Hematopoietic multipotent progenitor cell treated with erythropoietin and hydrocortisone succinate and interleukin-3 and kit ligand, for 4 days (in vitro differentiated cells): ENCODE measurements at regions not wholly inside any gene's neighbourhood (a gene's known extent, or its start where the extent isn't known, plus 50 kb on each side); places are given as distances from the start of the nearest gene placed in this dataset.

ENCODE experiments used
- DNase-seq: peaks from one replicate; pipeline ENCODE4 v3.0.0-alpha.2; 2015

GRCh38 chr6:106035655-106036054 lies 50.5 kb upstream of the PRDM1 start:
- no peak for DNase-seq

- DNase-seq: no peak
Measured at GRCh38 chr6:106033806-106034205, 52.3 kb upstream of the PRDM1 start.

DNA sequence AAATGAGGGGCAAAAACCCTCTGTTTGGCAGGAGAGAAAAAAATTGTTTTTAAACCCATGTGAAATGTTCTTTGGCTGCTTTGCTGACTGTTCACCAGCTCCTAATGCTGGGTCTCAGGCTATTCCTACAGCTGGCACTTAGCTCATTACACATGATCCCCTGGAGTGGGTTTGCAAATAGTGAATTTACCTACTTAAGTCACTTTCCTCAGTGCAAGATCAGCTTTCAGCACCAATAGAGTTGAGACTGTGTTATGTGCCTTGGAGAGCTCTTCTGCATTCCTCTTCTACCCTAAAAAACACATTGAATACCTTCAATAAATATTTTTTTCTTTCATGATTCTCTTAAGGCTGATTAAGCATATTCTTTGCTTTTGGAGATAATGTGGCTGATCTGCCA lies 58.4 kb upstream of the PRDM1 start:
- DNase-seq: no peak

GRCh38 chr6:106026748-106027715 lies 59.1 kb upstream of the PRDM1 start:
- DNase-seq: peak; percentile 13

DNA sequence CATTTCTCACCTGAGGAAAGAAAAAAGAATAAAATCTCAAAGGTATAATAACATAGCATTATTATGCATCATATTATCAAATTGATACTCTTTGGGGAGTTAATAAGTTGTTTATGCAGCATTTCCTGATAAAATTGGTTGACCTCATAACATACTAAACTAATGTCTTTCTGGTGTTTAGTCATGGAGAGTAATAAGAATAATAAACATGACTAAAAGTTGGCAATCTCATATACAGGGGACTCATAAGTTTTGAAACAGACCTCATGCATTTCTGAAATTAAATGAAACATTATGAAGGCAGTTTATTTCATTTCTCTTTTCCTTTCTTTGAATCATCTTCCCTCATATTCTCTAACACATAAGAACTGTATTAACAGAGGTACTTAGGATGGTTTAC lies 60.5 kb upstream of the PRDM1 start:
- DNase-seq: no peak

- no peak for DNase-seq
Measured at GRCh38 chr6:106022801-106023200, 63.3 kb upstream of the PRDM1 start.

DNA sequence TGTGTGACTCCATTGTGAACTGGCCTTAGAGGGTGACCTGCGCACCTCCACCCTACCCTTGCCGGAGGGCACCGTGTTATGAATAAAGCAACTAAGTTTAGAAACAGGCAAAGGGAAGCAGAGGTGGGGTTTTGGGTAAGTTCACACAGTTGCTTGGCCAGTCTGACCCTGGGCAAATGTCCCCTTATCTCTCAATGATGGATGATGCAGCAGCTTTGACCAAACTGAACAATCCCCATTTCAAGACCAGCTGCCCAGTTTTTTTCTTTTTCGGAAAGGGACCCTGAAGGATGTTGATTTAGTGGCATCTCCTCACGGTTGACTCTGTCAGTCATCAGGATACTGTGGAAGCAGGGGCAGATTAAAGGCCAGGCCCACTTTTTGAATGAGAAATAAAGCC lies 68.7 kb upstream of the PRDM1 start:
- no peak for DNase-seq

- DNase-seq: no peak
Measured at GRCh38 chr6:106014955-106015354, 71.2 kb upstream of the PRDM1 start.

GRCh38 chr6:106011476-106011875 lies 74.7 kb upstream of the PRDM1 start:
- DNase-seq: no peak

DNA sequence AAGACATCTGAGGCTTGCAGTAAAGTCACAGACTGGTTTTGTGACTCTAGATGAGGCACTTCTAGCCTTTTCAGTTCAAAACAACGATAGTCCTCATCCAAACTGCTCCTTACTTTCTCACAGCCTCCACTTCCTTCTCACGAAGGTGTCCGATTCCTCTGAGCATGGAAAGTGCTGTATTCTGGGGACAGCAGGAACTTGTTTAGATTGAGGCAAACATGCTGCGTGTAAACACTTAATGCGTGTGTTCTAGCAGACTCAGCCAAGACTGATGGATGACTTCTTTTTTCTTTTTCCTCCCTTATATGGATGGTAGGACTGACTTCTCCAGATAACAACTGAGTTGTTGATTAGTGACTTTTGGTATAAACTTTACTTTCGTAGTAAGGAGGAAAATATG lies 80.2 kb upstream of the PRDM1 start:
- DNase-seq: no peak

GRCh38 chr6:106005013-106005412 lies 81.1 kb upstream of the PRDM1 start:
- DNase-seq: no peak

DNA sequence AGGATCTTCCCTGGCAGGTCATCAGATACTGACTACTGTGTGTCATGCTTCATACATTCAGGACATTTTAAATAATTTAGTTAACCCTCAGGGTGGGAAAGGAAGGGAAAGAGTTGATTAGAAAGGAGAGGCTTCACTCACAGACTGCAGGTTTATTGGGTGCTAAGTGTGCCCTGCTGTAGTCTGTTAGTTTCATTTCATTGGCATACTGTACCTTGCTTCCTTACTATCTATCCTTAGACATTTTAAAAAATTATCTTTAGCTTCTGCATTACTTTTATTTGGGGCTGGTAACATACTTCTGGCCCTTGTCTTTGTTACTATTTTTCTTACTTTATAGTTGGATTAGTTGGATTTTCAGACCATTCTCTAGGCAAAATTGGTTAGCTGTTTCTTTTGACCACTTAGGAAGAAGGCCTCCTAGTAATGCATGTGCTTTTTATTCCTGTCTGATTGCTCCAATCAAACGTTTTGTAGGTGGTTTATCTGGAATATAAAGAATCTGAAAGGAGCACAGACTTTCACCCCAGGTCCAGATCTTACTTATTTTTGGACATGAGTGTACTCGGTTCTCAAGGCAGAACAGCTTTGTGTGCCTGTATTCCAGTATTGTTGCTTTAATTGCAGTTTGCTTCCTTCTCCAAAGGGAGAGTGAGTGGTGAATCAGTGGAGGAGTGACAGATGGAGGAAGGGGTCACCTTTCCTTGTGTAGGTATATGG lies 82.7 kb upstream of the PRDM1 start:
- DNase-seq: no peak

DNA sequence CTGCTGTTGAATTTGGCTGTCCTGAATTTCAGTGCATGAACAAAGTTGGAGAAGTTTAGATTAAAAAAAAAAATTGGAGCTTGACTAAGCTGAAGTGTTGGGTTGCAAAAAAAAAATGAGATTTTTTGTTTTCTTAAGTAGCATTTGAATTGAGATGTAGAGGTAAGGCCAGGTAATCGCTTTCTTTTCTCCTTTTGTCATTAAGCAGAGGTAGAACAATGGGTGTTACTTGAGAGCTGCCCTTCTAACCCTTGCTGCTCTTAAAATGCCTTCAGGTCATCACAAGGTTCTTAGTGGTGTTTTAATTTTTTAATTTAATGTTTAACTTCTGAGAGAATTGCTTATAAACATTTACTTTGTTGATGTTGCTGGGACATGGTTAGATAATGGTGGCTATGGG lies 84.1 kb upstream of the PRDM1 start:
- no peak for DNase-seq

- DNase-seq: no peak
Measured at GRCh38 chr6:106000935-106001334, 85.2 kb upstream of the PRDM1 start.

GRCh38 chr6:105997482-105997881 lies 88.7 kb upstream of the PRDM1 start:
- no peak for DNase-seq

DNA sequence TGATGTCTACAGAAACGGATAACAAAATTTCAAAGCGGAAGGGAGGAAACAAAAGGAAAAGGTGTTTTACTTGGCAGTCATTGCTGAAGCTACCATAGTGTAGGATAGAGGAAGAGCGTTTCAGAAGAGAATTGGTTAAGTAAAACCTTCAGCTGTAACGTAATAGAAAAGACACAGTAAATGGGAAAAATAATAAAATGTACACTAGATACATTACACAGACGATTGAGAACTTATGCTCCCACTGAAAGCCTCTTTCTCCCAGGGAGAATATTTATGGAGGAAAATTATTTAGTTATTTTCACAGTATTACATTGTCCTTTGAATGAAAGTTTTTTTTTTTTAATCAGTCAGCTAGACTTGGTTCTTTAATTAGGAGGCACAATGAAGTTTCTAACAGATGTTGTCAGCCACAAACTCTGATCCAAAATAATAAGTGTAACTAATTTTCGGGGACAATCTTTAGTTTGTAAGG lies 90.7 kb upstream of the PRDM1 start:
- no peak for DNase-seq

GRCh38 chr6:105994591-105995390 lies 91.3 kb upstream of the PRDM1 start:
- DNase-seq: peak; percentile 71

GRCh38 chr6:105994118-105994590 lies 92.0 kb upstream of the PRDM1 start:
- peak; percentile 67 for DNase-seq

GRCh38 chr6:105993341-105994117 lies 92.6 kb upstream of the PRDM1 start:
- peak; percentile 26 for DNase-seq

DNA sequence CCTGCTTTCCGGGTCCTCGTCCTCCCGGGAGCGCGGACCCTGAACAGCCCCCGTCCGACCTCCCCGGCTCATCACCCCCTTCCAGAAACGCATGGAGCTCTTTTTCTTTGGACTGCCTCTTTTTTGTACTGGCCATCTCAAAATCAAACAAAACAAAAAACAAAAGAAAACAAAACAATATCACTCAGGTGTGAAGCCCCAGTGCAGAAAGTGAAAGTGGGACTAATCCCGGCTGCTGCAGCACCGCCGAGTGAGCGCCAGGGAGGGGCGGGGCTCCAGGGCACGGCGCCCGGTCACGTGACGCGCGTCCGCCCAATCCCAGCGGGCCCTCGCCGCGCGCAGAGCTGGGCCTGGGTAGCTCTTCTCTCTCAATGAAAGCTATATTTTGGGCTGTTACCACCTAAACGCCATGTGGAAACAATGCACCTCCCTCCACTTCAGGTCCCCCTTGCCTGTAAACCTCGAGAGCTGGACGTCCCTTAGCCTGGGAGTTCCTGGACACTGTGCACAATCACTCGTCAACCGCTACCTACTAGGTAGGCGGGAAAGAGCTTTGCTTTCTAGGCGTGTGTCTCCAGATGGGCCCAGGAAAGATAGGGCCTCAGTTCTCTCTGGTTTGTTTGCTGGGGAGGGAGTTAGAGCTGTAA lies 93.7 kb upstream of the PRDM1 start:
- peak; percentile 87 for DNase-seq

DNA sequence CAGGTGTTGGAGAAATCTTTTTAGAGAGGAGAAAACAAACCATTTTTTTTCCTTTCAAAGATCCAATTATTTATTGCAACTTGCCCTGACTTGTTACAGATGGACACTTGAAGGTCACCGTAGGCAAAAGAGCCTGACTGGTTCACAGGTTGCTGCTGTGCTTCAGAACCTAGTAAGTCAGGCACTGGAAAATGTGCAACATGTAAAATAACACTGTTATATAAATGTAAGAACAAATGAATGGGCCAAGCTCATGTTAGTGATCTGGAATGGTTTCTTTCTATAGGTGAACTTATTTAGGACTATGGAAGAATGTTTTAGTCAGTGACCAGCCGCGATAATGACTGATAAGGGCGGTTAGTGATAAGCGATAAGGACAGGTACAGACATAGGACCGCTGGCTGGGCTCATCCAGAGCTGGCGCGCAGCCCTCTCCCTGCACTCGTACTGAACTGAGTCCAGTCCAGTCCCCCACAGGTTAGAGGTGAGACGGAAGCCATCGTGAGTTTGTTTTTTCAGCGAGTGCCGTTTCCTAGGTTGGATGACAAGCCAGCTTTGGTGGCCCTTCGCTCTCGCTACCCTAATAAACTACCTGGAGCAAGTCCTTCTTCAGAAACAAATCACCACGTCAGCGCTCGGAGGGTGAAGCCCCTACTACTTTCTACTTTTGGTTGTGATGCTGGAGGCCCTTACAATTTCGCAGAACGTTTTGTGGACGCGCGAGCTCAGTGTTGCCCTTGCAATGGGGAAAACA lies 94.4 kb upstream of the PRDM1 start:
- DNase-seq: no peak
